ENCODE measurements at regions not wholly inside any gene's neighbourhood (a gene's known extent, or its start where the extent isn't known, plus 50 kb on each side); places are given as distances from the start of the nearest gene placed in this dataset.
"Not testable (repeated sequence)": the region's sequence is repeated elsewhere in the genome, so short reads cannot be mapped to it uniquely, and the experiment has no call there.

- no peak for DNase-seq (ENCODE audit: low read depth, low spot score)
These were observed 1461.2 kb downstream of the MAT2B start for GRCh38 chr5:164966611-164967010.

- no peak for DNase-seq (ENCODE audit: low read depth, low spot score)
These were observed 1461.9 kb downstream of the MAT2B start for GRCh38 chr5:164967354-164967753.

- no peak for DNase-seq (ENCODE audit: low read depth, low spot score)
These were observed 1467.6 kb downstream of the MAT2B start for GRCh38 chr5:164972973-164973372.

GRCh38 chr5:164975986-164976385 lies 1470.6 kb downstream of the MAT2B start:
- no peak for DNase-seq (ENCODE audit: low read depth, low spot score)

- DNase-seq (ENCODE audit: low read depth, low spot score), result no peak
These were observed 1475.1 kb downstream of the MAT2B start for GRCh38 chr5:164980480-164980879.

GRCh38 chr5:164998142-164998541 lies 1492.7 kb downstream of the MAT2B start:
- DNase-seq (ENCODE audit: low read depth, low spot score), result no peak

GRCh38 chr5:164998590-164998989 lies 1493.2 kb downstream of the MAT2B start:
- no peak for DNase-seq (ENCODE audit: low read depth, low spot score)

- no peak for DNase-seq (ENCODE audit: low read depth, low spot score)
These were observed 1495.2 kb downstream of the MAT2B start for GRCh38 chr5:165000479-165001190.

- DNase-seq (ENCODE audit: low read depth, low spot score), result no peak
These were observed 1497.9 kb downstream of the MAT2B start for GRCh38 chr5:165003283-165003682.

- DNase-seq (ENCODE audit: low read depth, low spot score), result no peak
These were observed 1498.8 kb downstream of the MAT2B start for GRCh38 chr5:165004175-165004574.

GRCh38 chr5:165014439-165014838 lies 1509.0 kb downstream of the MAT2B start:
- DNase-seq (ENCODE audit: low read depth, low spot score), result no peak

GRCh38 chr5:165015126-165015525 lies 1509.7 kb downstream of the MAT2B start:
- DNase-seq (ENCODE audit: low read depth, low spot score), result no peak

- no peak for DNase-seq (ENCODE audit: low read depth, low spot score)
These were observed 1510.1 kb downstream of the MAT2B start for GRCh38 chr5:165015547-165015946.

- DNase-seq (ENCODE audit: low read depth, low spot score), result no peak
These were observed 1521.6 kb downstream of the MAT2B start for GRCh38 chr5:165026971-165027370.

- DNase-seq (ENCODE audit: low read depth, low spot score), result no peak
These were observed 1522.9 kb downstream of the MAT2B start for GRCh38 chr5:165028356-165028755.

- no peak for DNase-seq (ENCODE audit: low read depth, low spot score)
These were observed 1523.9 kb downstream of the MAT2B start for GRCh38 chr5:165029099-165029870.

- DNase-seq (ENCODE audit: low read depth, low spot score), result no peak
These were observed 1525.6 kb downstream of the MAT2B start for GRCh38 chr5:165030971-165031370.

- no peak for DNase-seq (ENCODE audit: low read depth, low spot score)
These were observed 1526.0 kb downstream of the MAT2B start for GRCh38 chr5:165031371-165031770.

- no peak for DNase-seq (ENCODE audit: low read depth, low spot score)
These were observed 1530.1 kb downstream of the MAT2B start for GRCh38 chr5:165035520-165035919.

GRCh38 chr5:165039748-165040147 lies 1534.3 kb downstream of the MAT2B start:
- no peak for DNase-seq (ENCODE audit: low read depth, low spot score)

- not testable (repeated sequence) for DNase-seq (ENCODE audit: low read depth, low spot score)
These were observed 1540.5 kb downstream of the MAT2B start for GRCh38 chr5:165045941-165046340.

- no peak for DNase-seq (ENCODE audit: low read depth, low spot score)
These were observed 1550.1 kb downstream of the MAT2B start for GRCh38 chr5:165055476-165055875.

- no peak for DNase-seq (ENCODE audit: low read depth, low spot score)
These were observed 1551.7 kb downstream of the MAT2B start for GRCh38 chr5:165057145-165057544.

Measured in brain pericyte (primary cell).